ENCODE measurements at regions not wholly inside any gene's neighbourhood (a gene's known extent, or its start where the extent isn't known, plus 50 kb on each side); places are given as distances from the start of the nearest gene placed in this dataset.

DNA sequence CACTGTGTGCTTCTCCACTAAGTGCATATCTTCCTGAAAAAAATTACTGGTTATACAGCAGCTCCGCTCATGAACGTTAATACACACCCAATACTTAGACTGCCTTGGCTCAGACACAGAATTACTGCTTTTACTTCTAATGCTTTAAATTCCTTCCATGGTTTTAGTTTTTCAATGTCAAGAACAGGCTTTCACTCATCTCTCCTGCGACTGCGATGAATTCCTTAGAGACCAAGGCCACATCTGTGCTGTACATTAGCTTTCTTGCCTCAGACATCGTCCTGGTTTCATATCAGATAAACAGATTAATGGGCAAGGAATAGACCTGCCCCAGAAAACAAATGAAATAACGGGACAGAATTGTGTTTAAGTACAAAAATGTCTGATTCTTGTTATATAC is 120.2 kb downstream of the CYP26A1 start:
- Histone ChIP-seq H3K79me2 (ENCODE audit: insufficient read depth, low read length) (no peaks in the 10 kb centered on the region), H3K27me3 (ENCODE audit: insufficient read depth, low read length) (no peaks in the 10 kb centered on the region), H4K20me1 (ENCODE audit: insufficient read depth) (no peaks in the 10 kb centered on the region), H3K4me2 (ENCODE audit: low read length) (no peak overlapping the region), H3K4me3 (replicated peaks in 1 of 2; ENCODE audit: low read depth in 1 of 2, low read length in 2 of 2) (no peak overlapping the region), H3K36me3 (ENCODE audit: control insufficient read depth in 1 of 2, insufficient read depth in 2 of 2, low read length in 2 of 2) (no peaks in the 10 kb centered on the region), H2AFZ (ENCODE audit: low read depth, low read length, poor library complexity, severe bottlenecking) (no peak overlapping the region), H3K9ac (ENCODE audit: low read length) (no peak overlapping the region), H3K27ac (ENCODE audit: low read depth, low read length) (no peak overlapping the region), H3K9me3 (ENCODE audit: control insufficient read depth in 1 of 2, insufficient read depth in 1 of 2, low read depth in 1 of 2, low read length in 2 of 2) (no peaks in the 10 kb centered on the region), H3K4me1 (ENCODE audit: control insufficient read depth in 1 of 2, insufficient read depth in 2 of 2, low read length in 2 of 2) (peaks cover 0 to 3% of the 10 kb centered on the region in 2 experiments; a peak in 2 of 4 replicates), H3K9me2 (ENCODE audit: insufficient read depth) (no peaks in the 10 kb centered on the region; the same call in 1 of the 2 replicates)
- RAD21 ChIA-PET (ENCODE audit: low non-redundant PET in 1 of 2, low total read pairs in 2 of 2, uncharacterized antibody in 2 of 2, unreplicated experiment in 2 of 2): no interaction called here
- CTCF ChIA-PET: no interaction called here
- ATAC-seq: no peak
- BruUV-seq (replicated peaks): no TSS peak
- no peak for DNase-seq (ENCODE audit: low read depth, low spot score)
- intact Hi-C loops (cut with micrococcal nuclease): no loop called here
- TF ChIP-seq CEBPB (IDR thresholded peaks at IDR 0.05; ENCODE audit: low read depth) (no peak), FOSL1 (IDR thresholded peaks at IDR 0.05; ENCODE audit: low read depth) (no peak), REST (IDR thresholded peaks at IDR 0.05; ENCODE audit: low read depth) (no peak), SRF (IDR thresholded peaks at IDR 0.05; ENCODE audit: low read depth) (no peak), ZNF274 (IDR thresholded peaks at IDR 0.05; ENCODE audit: low read depth, low read length) (no peak), EZH2 (IDR thresholded peaks at IDR 0.05) (no peak), SP1 (IDR thresholded peaks at IDR 0.05; ENCODE audit: low read depth) (no peak), TCF7L2 (IDR thresholded peaks at IDR 0.05; ENCODE audit: borderline replicate concordance, extremely low read depth, insufficient read depth, insufficient read length) (no peak), POLR2AphosphoS5 (IDR thresholded peaks at IDR 0.05; ENCODE audit: low read depth, low read length) (no peak)
- POLR2A ChIA-PET: no interaction called here

Data from HCT116 (cell line).